IMR-90 (cell line): ENCODE measurements at regions not wholly inside any gene's neighbourhood (a gene's known extent, or its start where the extent isn't known, plus 50 kb on each side); places are given as distances from the start of the nearest gene placed in this dataset.
A peak's percentile ranks its signal among the peaks of the same experiment; 100 is the strongest.

Experiments used
- ATAC-seq: fragments of 200-7000 bp; cut with Tn5 transposase; 2 replicates; pipeline ENCODE4 v1.9.1; 2020; ENCODE audit warnings: low read depth, mild to moderate bottlenecking, moderate library complexity
- BruUV-seq: library from RNA; stranded (reverse); fragments of 400-500 nt; replicated peaks from 2 replicates; lab custom pipeline; 2021; lab: Mats Ljungman, UMichigan
- CTCF ChIA-PET: fragments of 300-600 bp; formaldehyde crosslinking; extraction: SDS; loops from one replicate; lab custom pipeline; 2021; ENCODE audit warnings: antibody characterized with exemption; lab: Yijun Ruan, JAX
- POLR2A ChIA-PET: fragments of 300-600 bp; sonication (Branson Sonifier 250); formaldehyde crosslinking; loops from one replicate; lab custom pipeline; 2022; ENCODE audit warnings: antibody characterized with exemption; ENCODE audit not compliant: unreplicated experiment; lab: Charles Lee
- DNase-seq: peaks from one replicate; pipeline ENCODE4 v3.0.0; 2013
- H2AFZ ChIP-seq: replicated peaks from 2 replicates; pipeline ENCODE3; 2013; ENCODE audit warnings: low read length, mild to moderate bottlenecking; ENCODE audit not compliant: poor library complexity
- H2AK5ac ChIP-seq: 2 replicates; pipeline ENCODE4 v1.6.1; 2013; ENCODE audit warnings: low read depth, low read length, inconsistent platforms
- H2AK9ac ChIP-seq: replicated peaks from 2 replicates; pipeline ENCODE3; 2013; ENCODE audit warnings: mild to moderate bottlenecking, low read depth, low read length, moderate library complexity; ENCODE audit not compliant: poor library complexity
- H2BK120ac ChIP-seq: 2 replicates; pipeline ENCODE4 v1.6.1; 2013; ENCODE audit warnings: low read depth, low read length, inconsistent platforms
- H2BK15ac ChIP-seq: 3 replicates; pipeline ENCODE4 v1.6.1; 2013; ENCODE audit warnings: low read depth, low read length, inconsistent platforms
- H2BK20ac ChIP-seq: 2 replicates; pipeline ENCODE4 v1.6.1; 2013; ENCODE audit warnings: low read depth, mild to moderate bottlenecking, inconsistent platforms, low read length, moderate library complexity
- H2BK5ac ChIP-seq: 2 replicates; pipeline ENCODE4 v1.6.1; 2013; ENCODE audit warnings: mild to moderate bottlenecking, low read depth, low read length, inconsistent platforms; ENCODE audit not compliant: poor library complexity, severe bottlenecking
- H3K14ac ChIP-seq: replicated peaks from 2 replicates; pipeline ENCODE4 v1.6.1; 2013; ENCODE audit warnings: low read depth, low read length, inconsistent platforms
- H3K18ac ChIP-seq: 2 replicates; pipeline ENCODE4 v1.6.1; 2013; ENCODE audit warnings: low read depth, low read length, control low read depth
- H3K23ac ChIP-seq: 2 replicates; pipeline ENCODE4 v1.6.1; 2013; ENCODE audit warnings: low read depth, low read length, inconsistent platforms
- H3K27ac ChIP-seq: 2 replicates; pipeline ENCODE4 v1.5.1; 2013; ENCODE audit warnings: mild to moderate bottlenecking, control low read depth, low read length; ENCODE audit not compliant: insufficient read depth
- H3K27me3 ChIP-seq: 2 replicates; pipeline ENCODE4 v1.6.1; 2013; ENCODE audit warnings: low read length; ENCODE audit not compliant: control insufficient read depth, insufficient read depth
- H3K36me3 ChIP-seq: 2 replicates; pipeline ENCODE4 v1.6.1; 2013; ENCODE audit warnings: low read length, mixed read lengths; ENCODE audit not compliant: control insufficient read depth, insufficient read depth
- H3K4ac ChIP-seq: 2 replicates; pipeline ENCODE4 v1.6.1; 2013; ENCODE audit warnings: low read depth, low read length, inconsistent platforms
- H3K4me1 ChIP-seq: 2 replicates; pipeline ENCODE4 v1.6.1; 2013; ENCODE audit warnings: low read length, mixed read lengths; ENCODE audit not compliant: control insufficient read depth, insufficient read depth
- H3K4me2 ChIP-seq: 2 replicates; pipeline ENCODE4 v1.6.1; 2013; ENCODE audit warnings: low read depth, mild to moderate bottlenecking, control low read depth, low read length, moderate library complexity
- H3K4me3 ChIP-seq: 2 replicates; pipeline ENCODE4 v1.5.1; 2013; ENCODE audit warnings: low read depth, mild to moderate bottlenecking, control low read depth, low read length, moderate library complexity; ENCODE audit not compliant: insufficient read depth
- H3K56ac ChIP-seq: 2 replicates; pipeline ENCODE4 v1.6.1; 2013; ENCODE audit warnings: low read length, inconsistent platforms; ENCODE audit not compliant: insufficient read depth; ENCODE audit errors: extremely low read depth
- H3K79me1 ChIP-seq, 2 experiments: 2 replicates each; pipeline ENCODE4 v1.6.1; 2013; ENCODE audit warnings: low read length in 2 of 2, inconsistent platforms in 1 of 2, low read depth in 1 of 2
- H3K9ac ChIP-seq: 2 replicates; pipeline ENCODE4 v1.6.1; 2013; ENCODE audit warnings: low read depth, low read length, control low read depth
- H3K9me1 ChIP-seq: 2 replicates; pipeline ENCODE4 v1.6.1; 2013; ENCODE audit warnings: low read length, inconsistent platforms; ENCODE audit not compliant: insufficient read depth
- H3K9me3 ChIP-seq: 2 replicates; pipeline ENCODE4 v1.6.1; 2013; ENCODE audit warnings: low read length; ENCODE audit not compliant: control insufficient read depth, insufficient read depth
- H4K20me1 ChIP-seq: 2 replicates; pipeline ENCODE4 v1.6.1; 2013; ENCODE audit warnings: low read length, inconsistent platforms; ENCODE audit not compliant: insufficient read depth
- H4K5ac ChIP-seq: 2 replicates; pipeline ENCODE4 v1.6.1; 2013; ENCODE audit warnings: mild to moderate bottlenecking, low read depth, low read length, control low read depth
- H4K8ac ChIP-seq, 2 experiments: 2 replicates each; pipeline ENCODE4 v1.6.1; 2013; ENCODE audit warnings: low read depth in 2 of 2, low read length in 2 of 2, control low read depth in 1 of 2, inconsistent platforms in 1 of 2
- H4K91ac ChIP-seq: 2 replicates; pipeline ENCODE4 v1.6.1; 2013; ENCODE audit warnings: low read depth, low read length, inconsistent platforms; ENCODE audit not compliant: insufficient read depth
- MAFK ChIP-seq: IDR thresholded peaks from 2 replicates; pipeline ENCODE4 v1.6.1; 2012; ENCODE audit warnings: low read depth, low read length, improper control_type of control experiment
- RAD21 ChIP-seq: IDR thresholded peaks from 2 replicates; pipeline ENCODE4 v1.6.1; 2012; ENCODE audit warnings: low read length, improper control_type of control experiment
- WGBS, 2 experiments: methylation state at CpG; one replicate each; pipeline versions ENCODE4 v1.1.5 to v1.1.7; 2013; ENCODE audit warnings: missing lambda C conversion rate in 2 of 2; ENCODE audit not compliant: insufficient read length in 1 of 2; ENCODE audit errors: extremely low coverage in 2 of 2; 5-methylcytosine and 5-hydroxymethylcytosine counted together
- dilution Hi-C: fragments of 300-500 bp; cut with HindIII; formaldehyde crosslinking; loops from one replicate; pipeline ENCODE4 v1.14.3; 2018; ENCODE audit warnings: low sequenced_read_pairs; ENCODE audit not compliant: unreplicated experiment
- in situ Hi-C: fragments of 300-500 bp; cut with MboI; formaldehyde crosslinking; loops from 3 replicates; pipeline ENCODE4 v1.14.3; 2019; ENCODE audit warnings: low sequenced_read_pairs, inconsistent platforms, mixed read lengths
- intact Hi-C: fragments of 100-400 bp; cut with micrococcal nuclease; formaldehyde crosslinking; loops from 2 replicates; pipeline ENCODE4 v1.10.0; 2022

DNA sequence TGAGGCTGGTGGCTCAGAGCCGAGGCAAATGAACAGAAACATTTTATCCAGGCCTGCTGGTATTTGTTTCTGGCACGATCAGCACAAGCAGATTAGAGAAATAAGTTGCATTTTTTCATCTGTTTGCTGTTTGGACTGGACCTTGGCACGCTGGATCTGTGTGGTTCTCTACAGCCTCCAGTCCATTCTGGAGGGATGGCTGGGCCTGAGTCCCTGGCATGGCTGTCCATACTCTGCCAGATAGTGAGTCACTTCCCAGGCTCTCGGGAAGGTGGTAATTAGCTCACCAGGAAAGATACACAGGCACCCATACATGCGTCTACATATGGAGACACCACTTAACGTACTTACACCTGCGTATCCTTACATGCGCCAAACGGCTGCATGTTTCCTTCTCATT, 78.6 kb downstream of the SPRY4 start:
- no peaks in the 10 kb centered on the region for H4K20me1 ChIP-seq
- no peak overlapping the region for H2BK20ac ChIP-seq
- H3K4me1 ChIP-seq: peaks cover 8% of the 10 kb centered on the region
- no TSS peak for BruUV-seq
- no peak overlapping the region for H3K4me2 ChIP-seq
- CTCF ChIA-PET: interaction anchor here (0.7 kb wide), 1 partner anchor 17 kb away, joined by 6 read pairs; no protein-coding TSS in a partner anchor
- H3K9ac ChIP-seq: no peak overlapping the region
- no peak overlapping the region for H3K14ac ChIP-seq
- DNase-seq (peak; percentile 52), ATAC-seq (peak; percentile 92)
- no peak overlapping the region for H3K23ac ChIP-seq
- H3K9me3 ChIP-seq: peaks cover 2% of the 10 kb centered on the region; the same call in 1 of the 2 replicates
- intact Hi-C loops: no loop called here
- no peak overlapping the region for H3K18ac ChIP-seq
- no peak overlapping the region for H2AK5ac ChIP-seq
- no peak overlapping the region; the same call in 1 of the 2 replicates for H4K5ac ChIP-seq
- H3K56ac ChIP-seq: no peak overlapping the region
- H3K4ac ChIP-seq: no peak overlapping the region
- no peaks in the 10 kb centered on the region for H3K79me1 ChIP-seq
- H3K9me1 ChIP-seq: no peaks in the 10 kb centered on the region; the same call in 1 of the 2 replicates
- H3K27ac ChIP-seq: no peak overlapping the region
- H3K27me3 ChIP-seq: no peaks in the 10 kb centered on the region
- TF ChIP-seq RAD21 (no peak), MAFK (no peak)
- H2AK9ac ChIP-seq: no peak overlapping the region
- no peak overlapping the region for H2BK5ac ChIP-seq
- no peak overlapping the region for H2BK120ac ChIP-seq
- H2BK15ac ChIP-seq: no peak overlapping the region
- POLR2A ChIA-PET: no interaction called here
- peak overlapping the region in 1 of 2 experiments; percentile 36; a peak in 1 of 4 replicates for H4K8ac ChIP-seq
- no peaks in the 10 kb centered on the region for H3K36me3 ChIP-seq
- no peak overlapping the region for H4K91ac ChIP-seq
- in situ Hi-C loops: no loop called here
- dilution Hi-C loops: no loop called here
- no CpG with 5 or more reads among the region's 9 CpGs for WGBS, 2 experiments
- H3K4me3 ChIP-seq: no peak overlapping the region
- no peak overlapping the region for H2AFZ ChIP-seq
